HUDEP-2 (cell line): ENCODE measurements at regions not wholly inside any gene's neighbourhood (a gene's known extent, or its start where the extent isn't known, plus 50 kb on each side); places are given as distances from the start of the nearest gene placed in this dataset.

Experiments
- DNase-seq, 76 experiments: peaks; one replicate each; lab custom pipeline; 2025; ENCODE audit not compliant: unreplicated experiment in 76 of 76; lab: John Stamatoyannopoulos, UW

DNA sequence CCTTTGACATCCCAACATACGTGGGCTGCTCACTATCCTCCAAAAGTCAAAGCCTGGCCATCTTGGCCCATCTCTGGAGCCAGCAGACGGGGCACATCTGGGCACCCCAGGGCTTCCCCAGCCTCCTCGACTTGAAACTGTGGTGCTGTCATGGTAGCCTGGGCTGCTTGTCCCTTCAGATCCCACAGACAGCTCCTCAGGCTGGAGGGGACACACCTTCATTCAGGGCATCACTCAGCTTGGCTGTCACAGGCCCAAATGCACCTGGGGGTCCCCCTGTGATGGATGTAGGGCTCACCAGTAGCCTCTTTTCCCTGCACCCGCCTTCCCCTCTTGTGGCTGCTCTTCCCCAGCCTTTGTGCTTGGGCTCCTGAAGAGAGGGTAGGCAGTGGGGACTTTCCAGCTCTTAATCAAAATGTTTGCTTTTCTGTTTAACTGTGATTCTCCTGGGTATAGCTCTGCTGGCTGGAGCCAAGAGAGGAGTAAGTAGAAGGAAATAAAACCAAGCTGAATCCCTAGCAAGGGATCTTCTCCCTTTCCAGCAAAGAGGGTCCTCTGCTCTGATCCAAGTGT lies 92.3 kb downstream of the GYPC start:
- no peak for DNase-seq

DNA sequence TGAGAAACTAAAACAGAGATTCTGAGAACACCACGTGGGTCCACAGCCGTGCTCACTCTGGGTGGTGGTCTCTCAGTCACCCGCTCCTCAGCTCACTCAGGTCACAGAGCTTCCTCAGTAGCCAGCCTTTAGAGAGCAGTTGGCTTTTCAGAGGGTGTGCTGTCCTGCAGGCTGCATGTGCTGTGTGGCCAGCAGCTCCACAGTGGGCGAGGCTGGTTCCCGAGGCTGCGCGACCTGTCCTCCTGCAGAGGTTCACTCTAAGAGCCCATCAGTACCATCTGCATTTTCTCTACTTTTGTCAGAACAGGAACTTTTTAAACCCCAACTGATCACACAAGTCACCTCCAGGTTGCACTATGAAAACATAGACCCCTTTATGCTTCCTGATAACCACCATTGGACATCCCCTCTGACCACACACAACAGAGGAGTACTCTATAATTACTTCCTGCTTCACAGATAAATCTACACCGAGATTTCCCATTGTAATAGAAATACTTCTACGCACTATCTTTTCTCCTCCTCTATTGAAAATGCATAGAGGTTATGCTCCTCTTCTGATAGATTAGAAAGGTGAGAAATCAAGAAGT lies 93.1 kb downstream of the GYPC start:
- DNase-seq: no peak

DNA sequence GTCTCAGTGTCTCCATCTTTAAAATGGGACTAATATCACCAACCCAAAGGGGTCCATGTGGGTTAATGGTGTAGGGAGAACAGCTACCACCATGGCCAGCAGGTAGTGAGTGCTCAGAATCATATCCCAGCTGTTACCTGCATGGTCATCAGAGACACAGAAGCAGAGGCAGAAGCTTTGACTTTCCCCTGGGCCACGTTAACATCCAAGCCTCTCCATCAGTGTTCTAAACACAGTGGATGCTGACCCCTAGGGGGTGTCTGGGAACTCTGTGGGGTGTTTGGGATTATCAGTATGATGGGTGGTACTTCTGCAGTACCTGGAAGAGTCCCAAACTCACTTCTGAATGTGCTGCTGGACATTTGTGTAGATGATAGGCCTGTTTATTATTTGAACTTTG lies 93.6 kb downstream of the GYPC start:
- DNase-seq: peak in 17 of 76 experiments; percentile 2 to 27 (median 9)

DNA sequence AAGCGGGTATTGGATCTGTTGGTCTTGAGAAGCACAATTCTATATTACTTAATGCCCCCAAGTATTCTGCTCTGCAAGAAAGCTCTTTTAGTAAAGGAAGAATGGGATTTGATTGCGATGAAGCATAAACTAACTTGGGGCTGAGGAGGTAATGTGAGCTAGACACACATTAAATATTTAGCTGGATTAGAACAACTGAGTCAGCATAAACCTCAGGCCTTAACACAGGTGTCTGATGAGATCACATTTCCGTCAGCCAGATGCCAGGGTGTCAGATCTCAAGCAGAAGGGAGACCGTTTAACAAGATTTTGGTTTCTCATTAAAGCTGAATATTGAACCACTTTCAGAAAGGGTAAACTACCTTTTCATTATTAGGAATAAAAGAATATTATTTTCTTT lies 94.5 kb downstream of the GYPC start:
- DNase-seq: no peak

DNA sequence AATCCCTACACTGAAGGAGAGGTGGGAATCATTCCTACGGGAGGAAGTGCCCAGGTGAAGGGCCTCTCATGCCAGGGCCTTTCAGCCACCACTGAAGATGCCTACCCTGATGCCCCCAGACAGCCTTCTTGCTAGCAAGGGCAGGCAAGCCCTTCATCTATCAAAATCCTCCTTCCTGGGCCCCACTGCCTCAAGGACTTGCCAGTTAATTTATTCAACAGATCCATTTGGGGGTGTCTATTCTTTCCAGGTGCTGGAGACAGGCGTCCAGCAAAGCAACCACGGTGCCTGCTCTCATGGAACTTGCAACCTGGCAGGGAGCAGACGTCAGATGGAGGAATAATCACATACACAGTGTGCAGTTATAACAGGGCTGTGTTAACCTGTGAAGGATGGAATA lies 95.5 kb downstream of the GYPC start:
- DNase-seq: no peak

- no peak for DNase-seq
These were observed 96.9 kb downstream of the GYPC start for GRCh38 chr2:126752876-126753275.

DNA sequence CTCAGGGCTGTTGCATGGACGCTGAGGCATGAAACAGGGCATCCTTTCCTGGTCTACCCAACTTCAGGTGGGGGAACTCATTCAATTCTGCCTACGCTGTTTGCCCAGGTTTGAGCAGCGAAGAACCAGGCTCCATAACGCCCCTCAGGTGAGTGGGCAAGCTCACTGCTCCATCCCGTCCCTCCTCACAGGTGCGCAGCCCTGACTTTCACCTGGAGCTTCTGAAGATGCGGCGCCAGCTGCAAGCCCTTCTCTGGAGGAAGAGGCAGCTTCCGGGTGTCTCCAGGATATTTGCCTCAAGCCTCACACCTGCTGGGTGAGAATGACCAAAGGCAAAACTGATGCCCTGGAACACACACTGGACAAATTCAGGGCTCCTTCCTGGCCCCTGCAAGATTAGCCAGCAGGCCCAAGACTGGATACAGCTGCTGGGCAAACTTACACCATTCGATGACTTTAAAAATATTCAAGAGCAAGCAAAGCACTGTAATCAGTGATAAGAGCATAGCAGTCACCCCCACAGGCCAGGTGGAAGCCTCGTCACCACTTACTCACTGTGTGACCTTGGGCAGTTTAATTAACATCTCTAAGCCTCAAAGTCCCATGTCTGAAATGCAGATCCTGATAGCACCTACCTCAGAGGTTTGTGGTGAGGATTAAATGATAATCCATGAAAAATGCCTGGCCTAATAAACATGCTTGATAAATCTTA lies 97.7 kb downstream of the GYPC start:
- no peak for DNase-seq

DNA sequence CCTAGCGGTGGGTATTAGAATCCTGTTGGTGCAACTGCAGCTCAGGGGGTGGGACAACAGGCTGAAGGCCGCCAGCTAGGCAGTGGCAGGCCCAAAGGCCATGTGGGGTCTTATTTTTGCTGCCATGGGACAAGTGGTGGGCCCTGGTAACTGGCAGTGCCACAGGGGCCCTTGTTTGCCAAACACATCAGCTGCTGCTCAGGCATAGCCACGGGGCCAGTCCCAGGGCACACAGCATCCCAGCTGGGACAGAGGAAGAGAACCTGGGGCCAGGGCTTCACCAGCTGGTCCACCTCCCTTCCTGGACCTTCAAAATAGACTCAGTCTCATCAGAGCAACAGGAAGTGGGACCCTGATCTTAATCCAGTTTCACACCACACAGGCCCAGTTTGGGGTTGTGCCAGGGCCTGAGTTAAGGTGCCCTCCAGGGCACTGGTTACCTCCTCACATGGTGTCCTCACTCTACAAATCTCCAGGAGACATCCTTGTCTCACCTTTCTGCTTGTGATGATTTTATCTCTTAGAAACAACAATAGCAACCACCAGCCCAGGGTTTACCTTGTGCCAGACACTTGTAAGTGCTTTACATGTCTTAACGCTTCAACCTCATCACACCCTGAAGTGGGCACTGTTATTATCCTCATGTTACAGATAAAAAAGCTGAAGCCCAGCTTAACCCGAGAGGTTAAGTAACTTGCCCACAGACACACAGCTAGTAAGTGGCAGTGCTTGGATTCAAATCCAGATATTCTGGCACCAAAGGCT lies 98.5 kb downstream of the GYPC start:
- no peak for DNase-seq

- DNase-seq: no peak
These were observed 100.2 kb downstream of the GYPC start for GRCh38 chr2:126756125-126756524.

DNA sequence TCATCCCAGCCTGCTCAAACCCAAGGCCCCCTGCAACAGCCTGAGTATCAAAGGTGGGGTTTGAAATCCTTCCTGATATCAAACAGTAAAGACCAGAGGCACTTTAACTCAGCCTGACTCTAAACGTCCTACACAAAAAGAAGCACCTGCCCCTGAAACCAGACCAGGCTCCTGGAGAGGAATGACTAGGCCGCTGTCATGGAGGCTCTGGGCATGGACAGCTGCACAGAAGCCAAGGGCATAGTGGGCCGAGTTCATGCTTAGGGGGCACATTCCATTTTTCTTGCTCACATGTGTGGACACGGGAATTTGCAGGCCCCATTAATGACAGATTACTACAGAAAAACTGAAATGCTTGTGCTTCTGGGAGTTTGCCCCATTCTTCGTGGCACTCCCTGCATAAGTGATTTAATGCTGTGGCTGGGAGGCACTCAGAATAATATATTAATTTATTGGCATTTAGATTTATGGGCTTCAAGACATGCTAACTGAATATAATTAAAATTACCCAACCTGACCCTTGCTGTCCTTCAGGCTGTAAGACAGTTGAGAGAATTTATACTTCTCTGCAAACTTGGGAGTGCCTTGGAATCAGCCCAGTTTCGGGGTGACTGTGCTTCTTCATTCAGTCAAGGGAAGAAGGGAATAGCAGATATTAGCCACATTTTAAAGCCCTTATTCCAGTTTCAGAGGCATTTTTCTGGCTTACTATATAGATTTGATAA lies 105.5 kb downstream of the GYPC start:
- no peak for DNase-seq

DNA sequence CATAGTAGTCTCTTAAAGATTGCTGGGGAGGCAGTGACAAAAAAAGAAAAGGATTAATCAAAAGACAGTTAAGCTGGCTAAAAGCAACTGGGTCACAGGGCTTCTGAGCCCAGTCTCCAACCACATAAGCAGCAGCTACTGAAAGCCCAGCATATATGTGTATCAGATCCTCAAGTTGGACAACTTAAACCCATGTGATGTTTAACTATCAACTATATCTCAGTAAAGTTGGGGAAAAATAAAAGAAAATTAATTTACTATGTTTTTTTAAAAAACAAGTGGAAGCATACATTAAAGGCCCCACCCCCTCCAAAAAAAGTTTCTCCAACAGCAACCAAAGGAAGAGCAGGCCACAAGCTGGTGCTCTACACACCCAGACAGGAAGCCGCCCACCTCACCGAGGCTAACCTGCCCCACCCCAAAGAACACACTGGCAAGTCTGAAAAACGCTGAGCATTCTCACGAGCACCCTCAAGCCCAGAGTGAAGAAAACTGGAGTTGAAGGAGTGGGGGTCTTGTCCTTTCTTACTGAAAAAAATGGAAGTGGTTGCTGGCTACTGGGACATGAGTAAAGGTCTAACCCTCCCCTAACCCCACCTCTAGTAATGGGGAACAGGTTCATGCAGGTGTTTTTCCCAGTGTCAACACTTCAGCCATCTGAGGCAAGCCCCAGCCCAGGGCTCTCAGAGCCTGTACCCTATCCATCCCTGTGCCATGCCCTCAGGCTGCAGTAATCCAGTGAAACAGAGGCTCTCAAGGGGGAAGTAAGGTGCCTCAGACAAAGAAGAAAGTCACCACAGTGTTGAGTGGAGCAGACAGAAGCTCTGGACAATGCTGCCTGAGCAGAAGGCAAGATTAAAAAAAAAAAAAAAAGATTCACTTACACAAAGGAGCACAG lies 106.3 kb downstream of the GYPC start:
- no peak for DNase-seq

GRCh38 chr2:126764686-126765265 lies 108.8 kb downstream of the GYPC start:
- DNase-seq: no peak

GRCh38 chr2:126765395-126765794 lies 109.4 kb downstream of the GYPC start:
- no peak for DNase-seq

- DNase-seq: no peak
These were observed 110.5 kb downstream of the GYPC start for GRCh38 chr2:126766295-126766968.

DNA sequence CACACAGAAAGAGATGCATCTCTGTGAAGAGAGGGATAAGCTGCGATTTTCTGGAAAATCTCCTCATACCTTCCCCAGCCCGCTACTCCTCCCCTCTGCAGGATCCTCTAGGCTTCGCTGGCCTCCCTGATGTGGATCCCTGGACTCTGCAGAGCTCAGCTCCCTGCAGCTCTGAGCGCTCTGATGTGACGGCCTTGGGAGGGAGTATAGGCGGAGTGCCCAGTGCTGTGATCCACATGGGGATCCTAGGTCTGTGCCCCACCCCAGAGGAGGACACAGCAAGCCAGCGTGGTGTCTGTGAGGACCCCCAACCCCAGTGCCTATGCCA lies 111.0 kb downstream of the GYPC start:
- no peak for DNase-seq

DNA sequence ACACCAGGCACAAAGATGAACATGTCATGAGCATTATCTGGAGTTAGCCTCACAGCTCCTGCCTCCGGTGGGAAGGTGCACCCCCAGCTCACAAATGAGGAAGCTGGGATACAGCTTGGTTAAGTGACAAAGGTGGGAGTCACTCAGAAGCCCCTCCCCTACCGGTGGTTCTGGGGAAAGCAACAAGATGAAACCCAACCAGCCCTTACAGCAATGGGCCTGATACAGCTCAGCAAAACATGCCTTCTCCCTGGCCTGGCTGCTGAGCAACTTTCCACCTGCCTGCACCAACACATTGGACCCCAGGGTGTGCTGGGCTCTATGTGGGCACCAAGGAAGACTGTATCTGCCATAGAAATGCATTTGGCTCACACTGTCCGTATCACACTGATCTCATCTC lies 113.2 kb downstream of the GYPC start:
- no peak for DNase-seq

DNA sequence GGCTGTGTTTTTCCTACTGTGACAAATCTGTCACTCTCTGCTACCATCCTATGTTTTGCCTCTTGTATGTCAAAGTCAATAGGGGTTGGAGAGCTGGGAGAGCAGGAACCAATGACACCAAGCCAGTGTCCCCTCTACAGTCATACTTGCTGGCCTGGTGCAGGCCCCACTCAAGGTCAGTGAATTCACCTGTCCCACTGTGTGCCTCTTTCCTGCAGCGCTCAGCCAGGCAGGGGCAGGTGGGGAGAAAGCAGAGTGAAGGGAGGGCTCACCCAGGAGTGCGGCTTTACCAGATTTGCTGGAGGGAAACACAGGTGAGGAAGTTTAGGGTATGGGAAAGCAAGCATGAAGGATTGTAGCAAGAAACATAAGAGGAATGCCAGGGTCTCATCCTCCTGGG lies 114.5 kb downstream of the GYPC start:
- no peak for DNase-seq

- DNase-seq: no peak
These were observed 115.1 kb downstream of the GYPC start for GRCh38 chr2:126771094-126771493.

DNA sequence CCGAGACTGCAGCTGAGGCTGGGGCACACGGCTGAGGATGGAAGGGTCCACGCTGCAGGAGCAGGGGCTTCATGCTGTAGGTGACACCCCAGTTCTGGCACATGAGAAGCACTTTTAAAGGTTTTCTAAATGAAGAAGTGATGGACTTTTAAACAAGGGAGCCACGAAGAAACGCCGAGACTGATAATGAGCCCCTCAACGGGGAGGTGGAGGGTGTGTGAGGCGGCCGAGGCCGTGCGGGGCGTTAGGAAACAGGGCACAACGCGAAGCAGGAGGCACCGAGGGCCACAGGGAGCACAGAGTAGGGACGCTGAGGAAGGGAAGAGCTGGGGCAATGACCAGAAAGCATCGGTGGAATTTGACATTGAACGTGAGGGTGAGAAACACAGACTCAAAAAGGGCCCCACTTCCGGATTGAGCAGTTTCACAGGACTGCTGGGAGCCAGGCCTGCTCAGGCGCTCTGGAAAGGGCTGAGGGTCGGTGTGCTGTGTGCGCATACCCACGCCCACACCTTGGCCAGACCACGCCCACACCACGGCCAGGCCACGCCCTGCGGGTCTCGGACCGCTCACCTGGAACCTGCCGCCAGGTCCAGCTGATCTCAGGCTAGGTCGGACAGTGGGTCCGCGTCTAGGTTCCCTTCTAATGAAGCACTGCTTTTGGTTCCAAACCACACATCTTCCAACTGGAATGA lies 115.7 kb downstream of the GYPC start:
- DNase-seq: no peak
